Omental fat pad (tissue), 3 donors: ENCODE measurements at regions not wholly inside any gene's neighbourhood (a gene's known extent, or its start where the extent isn't known, plus 50 kb on each side); places are given as distances from the start of the nearest gene placed in this dataset.
A peak's percentile ranks its signal among the peaks of the same experiment; 100 is the strongest.

ENCODE experiments used
- ATAC-seq: fragments of 150-250 bp; one replicate; pipeline ENCODE4 v1.9.1; 2016; ENCODE audit warnings: mild to moderate bottlenecking, moderate library complexity; ENCODE audit not compliant: low FRiP score
- DNase-seq: peaks from one replicate; pipeline ENCODE4 v3.0.0-alpha.2; 2019; ENCODE audit warnings: low spot score
- CTCF ChIP-seq, 3 donors: fragments of 450-650 bp; IDR thresholded peaks; one replicate each; pipeline ENCODE4 v1.5.1; 2016 to 2017; ENCODE audit warnings: antibody characterized with exemption in 3 of 3, mild to moderate bottlenecking in 3 of 3, moderate library complexity in 2 of 3

- ATAC-seq: no peak
- DNase-seq: no peak
- TF ChIP-seq CTCF (IDR thresholded peaks at IDR 0.05): no peak
Observed at GRCh38 chr12:28975564-28976340, 173.3 kb upstream of the FAR2 start.

- ATAC-seq (no peak), DNase-seq (no peak)
Observed at GRCh38 chr12:28980436-28980835, 168.6 kb upstream of the FAR2 start.

DNA sequence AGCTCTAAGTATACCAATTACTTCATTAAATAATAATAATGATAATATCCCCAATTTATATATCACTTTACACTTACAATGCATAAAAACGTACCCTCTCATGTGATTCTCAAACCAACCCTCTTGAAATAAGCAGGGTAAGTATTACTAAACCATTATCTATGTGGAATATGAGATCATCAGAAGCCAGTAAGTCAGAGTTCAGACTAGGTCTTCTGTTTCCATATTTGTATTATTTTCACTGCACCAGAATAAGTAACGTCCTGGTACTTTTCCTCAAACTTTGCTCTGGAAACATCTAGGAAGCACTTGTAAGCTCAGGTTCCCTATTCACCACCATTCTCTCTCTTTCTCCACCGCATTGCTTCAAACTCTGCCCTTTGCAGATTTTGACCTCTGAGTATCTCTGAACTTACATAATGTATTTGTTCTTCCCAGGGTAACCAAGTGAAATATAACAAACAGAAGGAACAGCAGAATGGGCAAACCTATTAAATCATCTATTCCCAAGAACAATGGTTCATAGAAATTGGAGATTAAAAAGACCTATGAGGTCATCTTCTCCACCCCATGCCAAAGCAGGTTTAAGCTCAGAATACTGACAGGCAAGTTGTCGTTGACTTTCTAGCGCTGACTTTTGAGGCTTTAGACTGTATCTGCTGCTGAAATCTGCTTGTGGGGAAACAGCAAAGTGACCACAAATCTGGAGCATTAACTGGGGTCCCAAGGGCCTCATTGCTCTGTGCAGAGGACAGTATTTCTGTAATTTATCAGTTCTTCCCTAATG, 161.3 kb upstream of the FAR2 start:
- DNase-seq (no peak), ATAC-seq (peak; percentile 31)
- TF ChIP-seq CTCF (IDR thresholded peaks at IDR 0.05): no peak

More at GRCh38 chr12:28980436-28980835, 168.6 kb upstream of the FAR2 start:
- TF ChIP-seq CTCF (IDR thresholded peaks at IDR 0.05): no peak

- DNase-seq (no peak), ATAC-seq (peak; percentile 69)
- TF ChIP-seq CTCF (IDR thresholded peaks at IDR 0.05): no peak
Observed at GRCh38 chr12:28988325-28988704, 160.8 kb upstream of the FAR2 start.

GRCh38 chr12:28991626-28992025, 157.5 kb upstream of the FAR2 start:
- TF ChIP-seq CTCF (IDR thresholded peaks at IDR 0.05): no peak
- DNase-seq (no peak), ATAC-seq (no peak)

- no peak for TF ChIP-seq CTCF (IDR thresholded peaks at IDR 0.05)
Observed at GRCh38 chr12:28993720-28994119, 155.4 kb upstream of the FAR2 start.

More at GRCh38 chr12:28993720-28994119, 155.4 kb upstream of the FAR2 start:
- ATAC-seq: no peak
- DNase-seq: no peak
